Activated CD4-positive, alpha-beta T cell treated with anti-CD3 and anti-CD28 coated beads for 4 hours (primary cell): ENCODE measurements at regions not wholly inside any gene's neighbourhood (a gene's known extent, or its start where the extent isn't known, plus 50 kb on each side); places are given as distances from the start of the nearest gene placed in this dataset.

Source experiments
- DNase-seq, 2 donors: peaks; one replicate each; pipeline ENCODE4 v3.0.0-alpha.2; 2020

- no peak for DNase-seq
Observed at GRCh38 chr14:65329911-65330310, 82.6 kb upstream of the FUT8 start.

GRCh38 chr14:65330416-65330815 is 82.1 kb upstream of the FUT8 start:
- no peak for DNase-seq

- DNase-seq = no peak
Observed at GRCh38 chr14:65331652-65332051, 80.9 kb upstream of the FUT8 start.

GRCh38 chr14:65332141-65332871 is 80.2 kb upstream of the FUT8 start:
- no peak for DNase-seq

GRCh38 chr14:65333943-65334687 is 78.4 kb upstream of the FUT8 start:
- DNase-seq = no peak

- no peak for DNase-seq
Observed at GRCh38 chr14:65334765-65335410, 77.6 kb upstream of the FUT8 start.

- no peak for DNase-seq
Observed at GRCh38 chr14:65335411-65335947, 77.1 kb upstream of the FUT8 start.

- DNase-seq = peak; percentile 29 to 52
Observed at GRCh38 chr14:65336191-65336591, 76.3 kb upstream of the FUT8 start.

- DNase-seq = no peak
Observed at GRCh38 chr14:65339866-65340265, 72.7 kb upstream of the FUT8 start.

GRCh38 chr14:65344011-65344410 is 68.5 kb upstream of the FUT8 start:
- no peak for DNase-seq

GRCh38 chr14:65345266-65345665 is 67.3 kb upstream of the FUT8 start:
- no peak for DNase-seq

- no peak for DNase-seq
Observed at GRCh38 chr14:65346474-65346873, 66.1 kb upstream of the FUT8 start.

- DNase-seq = no peak
Observed at GRCh38 chr14:65346895-65347294, 65.6 kb upstream of the FUT8 start.

- no peak for DNase-seq
Observed at GRCh38 chr14:65348137-65348536, 64.4 kb upstream of the FUT8 start.

GRCh38 chr14:65349100-65349499 is 63.4 kb upstream of the FUT8 start:
- DNase-seq = no peak

- DNase-seq = no peak
Observed at GRCh38 chr14:65351493-65352194, 60.9 kb upstream of the FUT8 start.

GRCh38 chr14:65352964-65353530 is 59.5 kb upstream of the FUT8 start:
- no peak for DNase-seq

- DNase-seq = no peak
Observed at GRCh38 chr14:65354131-65354530, 58.4 kb upstream of the FUT8 start.

GRCh38 chr14:65354715-65355114 is 57.8 kb upstream of the FUT8 start:
- no peak for DNase-seq

- peak; percentile 20 to 33 for DNase-seq
Observed at GRCh38 chr14:65356327-65356836, 56.1 kb upstream of the FUT8 start.

GRCh38 chr14:65357113-65357512 is 55.4 kb upstream of the FUT8 start:
- DNase-seq = no peak

GRCh38 chr14:65357689-65358088 is 54.8 kb upstream of the FUT8 start:
- DNase-seq = no peak
